Right renal pelvis (tissue), 4 donors: ENCODE measurements at regions not wholly inside any gene's neighbourhood (a gene's known extent, or its start where the extent isn't known, plus 50 kb on each side); places are given as distances from the start of the nearest gene placed in this dataset.
A peak's percentile ranks its signal among the peaks of the same experiment; 100 is the strongest.

Experiments used
- DNase-seq, 4 donors: peaks; one replicate each; pipeline ENCODE4 v3.0.0-alpha.2; 2013; ENCODE audit warnings: low read depth in 4 of 4, low spot score in 3 of 4, missing footprints in 1 of 4

GRCh38 chr9:129280623-129281271 lies 102.7 kb upstream of the IER5L start:
- no peak for DNase-seq

DNA sequence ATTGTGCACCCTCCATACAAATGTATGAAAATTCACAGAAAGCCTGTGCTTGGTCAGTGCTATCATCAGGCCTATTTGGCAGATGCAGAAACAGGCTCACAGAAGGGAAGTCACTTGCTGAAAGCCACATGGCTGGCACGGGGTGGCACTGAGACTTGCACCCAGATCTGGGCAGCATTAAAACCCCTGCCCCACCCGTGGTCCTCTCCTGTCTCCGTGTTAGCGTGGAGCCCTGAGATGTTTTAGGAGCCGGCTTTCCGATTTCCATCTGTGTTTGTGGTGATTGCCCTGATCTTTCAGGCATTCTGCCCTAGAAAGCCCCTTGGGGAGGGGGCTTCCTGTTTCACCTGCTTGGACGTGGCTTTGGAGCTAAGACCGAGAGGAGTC lies 102.2 kb upstream of the IER5L start:
- DNase-seq = no peak

GRCh38 chr9:129278391-129279237 lies 100.6 kb upstream of the IER5L start:
- DNase-seq = no peak

DNA sequence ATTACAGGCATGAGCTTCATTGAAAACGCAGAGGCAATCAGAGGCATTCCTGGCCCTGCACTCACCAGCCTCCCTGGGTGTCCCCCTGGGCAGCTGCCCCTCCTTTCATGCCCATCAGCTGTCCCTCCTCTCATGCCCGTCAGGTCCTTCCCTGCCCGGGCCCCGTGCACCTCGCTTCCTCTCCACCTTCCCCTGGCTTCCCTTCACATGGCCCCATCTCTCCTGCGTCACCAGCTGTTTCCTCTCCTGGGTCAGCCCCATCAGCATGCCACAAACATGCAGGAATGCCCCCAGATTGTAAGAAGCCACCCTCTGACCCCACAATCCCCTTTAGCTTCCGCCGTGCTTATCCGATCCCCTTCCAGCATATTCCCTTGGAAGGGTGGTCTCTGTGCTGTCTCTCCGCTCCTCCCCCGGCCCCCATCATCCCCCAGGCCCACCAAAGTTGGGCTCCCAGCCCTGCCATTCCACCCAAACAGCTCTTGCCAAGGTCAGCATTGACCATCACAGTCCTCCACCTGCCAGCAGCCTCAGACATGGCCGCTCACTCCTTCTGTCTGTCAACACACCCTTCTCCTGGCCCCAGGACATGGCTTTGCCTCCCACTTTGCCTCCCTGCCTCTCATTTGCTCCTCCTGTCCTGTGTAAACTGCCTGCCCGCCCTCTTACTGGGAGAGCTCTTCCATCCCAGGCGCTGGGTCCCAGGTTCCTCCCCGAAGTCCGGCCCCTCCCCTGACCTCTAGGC lies 98.6 kb upstream of the IER5L start:
- DNase-seq = no peak

DNA sequence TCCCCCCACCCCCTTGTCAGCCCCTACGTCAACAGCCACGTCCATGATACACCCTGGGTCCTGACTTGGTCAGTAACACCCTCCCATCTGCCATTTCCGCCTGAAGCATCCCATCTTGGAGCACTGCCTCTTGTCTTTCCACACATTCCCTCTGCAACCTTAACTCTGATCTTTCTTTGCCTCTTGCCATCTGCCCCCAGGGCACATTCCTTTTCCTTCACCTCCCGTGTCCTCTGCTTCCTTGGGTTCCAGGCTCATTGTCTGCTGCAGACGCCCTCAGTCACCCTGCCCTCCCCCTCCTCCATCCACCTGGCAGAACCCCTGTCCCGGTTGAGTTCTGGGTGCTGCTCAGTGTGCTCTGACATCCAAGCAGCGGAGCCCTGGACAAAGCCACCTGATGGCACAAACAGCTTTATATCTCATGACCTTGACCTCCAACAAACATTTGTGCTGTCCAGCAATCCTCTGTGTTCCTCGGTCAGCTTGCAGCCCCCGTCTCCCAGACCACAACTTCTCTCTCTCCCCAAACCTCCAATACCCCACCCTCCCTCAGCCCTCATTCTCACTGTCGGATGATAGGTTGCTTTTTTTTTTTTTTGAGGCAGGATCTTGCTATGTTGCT lies 97.7 kb upstream of the IER5L start:
- DNase-seq = no peak

DNA sequence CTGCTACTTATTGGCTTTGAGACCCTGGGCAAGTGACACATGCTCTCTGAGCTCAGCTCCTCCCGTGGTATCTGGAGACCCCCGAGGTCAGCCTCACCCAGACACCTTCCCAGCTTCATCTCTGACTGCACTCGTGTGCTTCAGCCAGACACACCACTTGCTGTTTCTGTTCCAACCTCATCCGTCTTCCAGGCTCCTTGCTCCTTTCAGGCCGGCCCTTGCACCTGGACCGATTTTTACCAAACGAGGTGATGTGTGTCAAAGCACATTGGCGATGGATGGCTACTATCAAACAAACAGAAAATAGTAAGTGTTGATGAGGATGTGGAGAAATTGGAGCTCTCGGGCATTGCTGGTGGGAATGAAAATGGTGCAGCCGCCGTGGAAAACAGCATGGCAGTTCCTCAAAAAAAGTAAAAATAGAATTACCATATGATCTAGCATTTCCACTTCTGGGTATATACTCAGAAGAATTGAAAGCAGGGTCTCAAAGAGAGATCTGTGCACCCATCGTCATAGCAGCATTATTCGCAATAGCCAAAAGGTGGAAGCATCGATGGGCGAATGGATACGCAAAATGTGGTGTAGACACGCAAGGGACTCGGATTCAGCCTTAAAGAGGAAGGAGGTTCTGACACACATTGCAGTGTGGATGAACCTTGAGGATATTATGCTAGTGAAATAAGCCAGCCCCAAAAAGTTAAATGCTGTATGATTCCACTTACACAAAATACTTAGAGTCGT lies 96.1 kb upstream of the IER5L start:
- no peak for DNase-seq

DNA sequence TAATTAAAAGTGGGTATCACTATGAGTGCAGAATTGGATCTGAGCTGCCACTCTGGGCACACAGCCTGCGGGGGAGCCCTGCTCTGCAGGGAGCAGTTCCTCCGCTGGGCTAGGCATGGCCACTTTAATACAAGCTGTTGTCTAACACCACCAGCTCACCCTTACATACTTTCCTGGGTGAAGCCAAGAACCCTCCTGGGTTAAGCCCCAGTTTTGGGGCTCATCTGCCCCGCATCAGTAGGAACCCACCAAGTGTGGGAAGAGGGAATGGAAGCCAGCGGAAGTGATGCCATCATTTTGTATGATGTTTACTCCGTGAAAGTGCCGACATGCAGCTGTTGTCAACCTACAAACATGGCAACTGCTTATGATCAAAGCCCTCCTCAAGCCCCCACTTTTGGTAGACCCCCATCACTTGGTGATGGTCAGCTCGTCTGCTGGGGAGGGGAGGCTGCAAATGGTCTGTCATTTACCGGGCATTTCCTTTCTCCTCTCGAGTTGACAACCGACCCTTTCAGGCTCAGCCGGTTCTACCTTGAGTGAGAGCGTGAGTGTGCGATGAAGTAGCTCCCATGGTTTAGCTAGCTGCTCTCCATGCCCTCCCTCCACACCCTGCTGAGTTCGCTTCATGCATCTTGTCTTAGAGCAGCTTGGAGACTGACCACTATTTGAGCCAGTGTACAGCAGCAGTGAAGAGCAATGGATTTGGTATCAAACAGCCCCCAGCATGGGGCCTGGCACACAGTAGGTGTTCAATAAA lies 95.3 kb upstream of the IER5L start:
- no peak for DNase-seq

DNA sequence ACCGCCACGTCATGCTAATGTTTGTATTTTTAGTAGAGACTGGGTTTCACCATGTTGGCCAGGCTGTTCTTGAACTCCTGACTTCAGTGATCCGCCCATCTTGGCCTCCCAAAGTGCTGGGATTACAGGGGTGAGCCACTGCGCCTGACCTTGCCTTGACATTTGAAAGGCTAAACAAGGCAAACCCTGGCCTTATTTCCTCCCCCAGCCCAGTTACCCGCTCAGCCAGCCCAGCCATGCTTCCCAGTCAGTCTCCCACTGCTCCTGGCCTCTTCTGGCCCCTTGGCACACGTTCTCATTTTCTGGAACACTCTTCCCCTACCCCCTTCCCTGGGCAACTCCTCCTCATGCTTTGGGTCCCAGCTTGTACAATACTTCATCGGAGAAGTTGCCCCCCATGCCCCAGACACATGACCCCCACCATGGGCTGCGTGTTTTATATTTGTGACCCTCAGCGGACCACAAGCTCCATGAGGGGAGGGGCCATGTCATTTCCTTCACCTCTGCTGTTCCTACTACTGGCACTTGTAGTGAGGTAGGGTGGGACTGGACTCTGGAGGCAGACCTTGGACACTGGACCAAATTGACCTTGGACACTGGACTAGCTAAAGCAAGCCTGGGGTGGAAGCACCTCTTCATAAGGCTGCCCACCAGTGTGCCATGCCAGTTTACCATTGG lies 94.4 kb upstream of the IER5L start:
- no peak for DNase-seq

GRCh38 chr9:129270903-129271431 lies 92.9 kb upstream of the IER5L start:
- no peak for DNase-seq

- no peak for DNase-seq
These were observed 92.1 kb upstream of the IER5L start for GRCh38 chr9:129270205-129270604.

GRCh38 chr9:129267141-129267540 lies 89.1 kb upstream of the IER5L start:
- no peak for DNase-seq

DNA sequence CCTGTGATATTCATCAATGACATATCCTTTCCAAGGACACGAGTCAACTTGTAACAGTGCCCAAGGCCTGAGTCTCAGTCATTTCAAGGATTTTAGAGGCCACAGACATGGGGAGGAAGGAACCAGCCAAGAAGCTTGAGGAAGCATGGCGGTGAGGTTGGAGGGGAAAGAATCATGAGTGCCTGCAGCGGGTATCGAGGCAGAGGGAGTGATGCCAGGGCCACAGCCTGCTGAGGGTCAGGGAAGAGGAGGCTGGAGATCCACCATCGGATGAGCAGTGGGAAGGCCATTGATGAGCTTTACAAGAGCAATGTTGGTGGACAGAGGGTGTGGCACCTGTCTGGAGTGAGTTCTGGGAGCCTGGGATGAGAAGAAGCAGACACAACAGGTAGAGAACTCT lies 88.5 kb upstream of the IER5L start:
- DNase-seq = no peak

DNA sequence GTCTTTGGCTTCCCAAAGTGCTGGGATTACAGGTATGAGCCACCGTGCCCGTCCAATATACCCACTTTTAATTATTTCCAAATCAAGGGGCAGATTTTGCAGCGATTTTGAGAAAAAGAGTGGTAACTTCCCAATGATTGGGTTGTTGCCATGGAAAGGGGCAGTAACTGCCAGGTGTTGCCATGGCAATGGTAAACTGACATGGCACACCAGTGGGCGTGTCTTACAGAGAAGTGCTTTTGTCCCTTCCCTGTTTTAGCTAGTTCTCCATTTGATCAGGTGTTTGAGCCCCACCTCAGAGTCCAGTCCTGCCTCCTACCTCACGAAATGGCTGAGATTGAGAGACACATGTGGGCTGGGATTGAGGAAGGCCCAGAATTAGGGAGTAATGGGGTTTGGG lies 86.3 kb upstream of the IER5L start:
- no peak for DNase-seq

DNA sequence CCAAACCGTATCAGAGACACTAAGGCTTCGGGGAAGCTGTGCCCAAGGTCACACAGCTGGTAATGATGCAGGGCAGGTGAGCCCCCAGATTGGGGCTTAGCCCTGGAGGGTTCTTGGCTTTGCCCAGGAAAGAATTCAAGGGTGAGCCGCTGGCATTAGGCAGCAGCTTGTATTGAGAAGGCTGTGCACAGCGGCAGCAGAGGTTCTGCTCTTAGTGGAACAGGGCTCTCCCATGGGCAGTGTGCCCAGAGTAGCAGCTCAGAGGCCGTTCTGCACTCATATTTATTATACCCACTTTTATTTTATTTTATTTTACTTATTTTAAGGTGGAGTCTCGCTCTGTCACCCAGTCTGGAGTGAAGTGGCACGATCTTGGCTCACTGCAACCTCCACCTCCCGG lies 85.8 kb upstream of the IER5L start:
- no peak for DNase-seq

DNA sequence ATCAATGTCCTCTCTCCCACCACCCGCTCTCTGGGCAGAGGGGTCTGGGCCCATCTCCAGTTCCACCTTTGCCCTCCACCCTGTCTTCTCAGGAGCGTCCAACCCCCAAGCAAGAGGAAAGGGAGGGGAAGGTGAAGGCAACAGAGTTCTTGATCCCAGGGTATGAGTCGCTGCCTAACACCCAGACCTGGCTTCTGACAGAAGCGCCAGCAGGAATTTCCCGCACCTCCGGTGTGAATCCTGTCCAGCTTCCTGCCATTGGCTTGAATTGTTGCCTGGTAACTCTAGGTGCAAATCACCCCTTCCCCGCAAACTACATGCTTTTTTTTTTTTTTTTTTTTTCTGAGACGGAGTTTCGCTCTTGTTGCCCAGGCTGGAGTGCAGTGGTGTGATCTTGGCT lies 84.2 kb upstream of the IER5L start:
- DNase-seq = no peak

- DNase-seq = no peak
These were observed 81.3 kb upstream of the IER5L start for GRCh38 chr9:129259375-129259774.

- DNase-seq = no peak
These were observed 80.8 kb upstream of the IER5L start for GRCh38 chr9:129258823-129259301.

DNA sequence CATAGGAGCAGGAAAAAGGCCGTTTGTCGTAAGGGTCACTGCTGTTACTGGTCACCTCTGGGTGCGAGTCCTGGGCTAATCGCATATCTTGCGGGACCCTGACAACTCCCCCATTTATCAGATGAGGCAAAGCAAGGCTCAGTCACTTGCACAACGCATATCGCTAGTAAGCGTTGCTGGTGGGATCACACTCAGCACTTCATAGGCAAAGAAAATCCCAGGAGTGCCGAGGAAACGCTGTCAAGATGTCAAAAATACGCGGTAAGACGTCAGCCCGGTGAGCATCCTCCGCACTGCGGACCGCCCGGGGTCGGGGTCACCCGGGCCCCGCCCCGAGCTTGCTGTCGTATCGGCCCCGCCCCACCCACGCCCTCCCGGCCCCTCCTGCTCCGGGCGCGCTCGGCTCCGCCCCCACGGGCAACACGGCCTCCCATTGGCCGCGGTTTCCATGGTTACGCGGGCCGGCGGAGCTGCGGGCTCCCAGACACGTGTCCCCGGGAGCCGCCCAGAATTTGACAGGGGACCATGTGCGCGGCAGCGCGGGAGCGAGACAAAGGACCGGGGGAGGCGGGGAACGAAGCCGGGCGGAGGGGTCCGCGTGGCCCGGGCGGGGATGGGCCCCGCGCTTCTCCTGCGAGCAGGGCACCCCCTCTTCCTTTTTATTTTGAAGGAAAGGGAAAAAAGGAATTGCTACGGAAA lies 80.2 kb upstream of the IER5L start:
- peak; percentile 67 to 81 (median 76) for DNase-seq
